Type B pancreatic cell (in vitro differentiated cells): ENCODE measurements at regions not wholly inside any gene's neighbourhood (a gene's known extent, or its start where the extent isn't known, plus 50 kb on each side); places are given as distances from the start of the nearest gene placed in this dataset.
"Not testable (repeated sequence)": the region's sequence is repeated elsewhere in the genome, so short reads cannot be mapped to it uniquely, and the experiment has no call there.

Source experiments
- DNase-seq: peaks from one replicate; pipeline ENCODE4 v3.0.0; 2021; ENCODE audit warnings: mixed read lengths; ENCODE audit not compliant: unreplicated experiment; ENCODE audit errors: extremely low spot score
- H3K27ac Mint-ChIP-seq: 2 replicates; pipeline ENCODE4 v1.8.0; 2021; ENCODE audit warnings: mild to moderate bottlenecking, mixed read lengths
- H3K27me3 Mint-ChIP-seq: 2 replicates; pipeline ENCODE4 v1.8.0; 2021; ENCODE audit warnings: mixed read lengths
- H3K36me3 Mint-ChIP-seq: 2 replicates; pipeline ENCODE4 v1.8.0; 2021; ENCODE audit warnings: mixed read lengths
- H3K4me1 Mint-ChIP-seq: one replicate; pipeline ENCODE4 v1.8.0; 2021; ENCODE audit warnings: mixed read lengths; ENCODE audit not compliant: unreplicated experiment
- H3K4me3 Mint-ChIP-seq: 2 replicates; pipeline ENCODE4 v1.8.0; 2021; ENCODE audit warnings: mild to moderate bottlenecking, mixed read lengths
- H3K9me3 Mint-ChIP-seq: 2 replicates; pipeline ENCODE4 v1.8.0; 2021; ENCODE audit warnings: mixed read lengths
- TF ChIP-seq, protein P1 (sequence below): fragments of 200-600 bp; sonication (generic); conservative IDR thresholded peaks from 2 replicates; pipeline ENCODE4 v1.5.0; 2021; ENCODE audit warnings: antibody characterized with exemption, mild to moderate bottlenecking

DNA sequence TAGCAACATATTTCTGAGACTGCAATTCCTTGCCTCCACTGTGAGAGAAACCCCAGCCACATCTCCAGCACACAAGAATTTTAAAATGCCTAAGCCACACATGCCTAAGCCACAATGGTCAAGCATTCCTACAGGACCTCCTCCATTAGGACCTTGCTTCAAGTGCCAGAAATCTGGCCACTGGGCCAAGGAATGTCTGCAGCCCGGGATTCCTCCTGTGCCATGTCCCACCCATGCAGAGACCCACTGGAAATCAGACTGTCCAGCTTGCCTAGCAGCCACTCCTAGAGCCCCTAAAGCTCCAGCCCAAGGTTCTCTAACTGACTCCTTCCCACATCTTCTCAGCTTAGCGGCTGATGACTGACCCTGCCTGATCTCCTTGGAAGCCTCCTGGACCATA, 117.5 kb downstream of the AHR start:
- TF ChIP-seq, protein P1, sequence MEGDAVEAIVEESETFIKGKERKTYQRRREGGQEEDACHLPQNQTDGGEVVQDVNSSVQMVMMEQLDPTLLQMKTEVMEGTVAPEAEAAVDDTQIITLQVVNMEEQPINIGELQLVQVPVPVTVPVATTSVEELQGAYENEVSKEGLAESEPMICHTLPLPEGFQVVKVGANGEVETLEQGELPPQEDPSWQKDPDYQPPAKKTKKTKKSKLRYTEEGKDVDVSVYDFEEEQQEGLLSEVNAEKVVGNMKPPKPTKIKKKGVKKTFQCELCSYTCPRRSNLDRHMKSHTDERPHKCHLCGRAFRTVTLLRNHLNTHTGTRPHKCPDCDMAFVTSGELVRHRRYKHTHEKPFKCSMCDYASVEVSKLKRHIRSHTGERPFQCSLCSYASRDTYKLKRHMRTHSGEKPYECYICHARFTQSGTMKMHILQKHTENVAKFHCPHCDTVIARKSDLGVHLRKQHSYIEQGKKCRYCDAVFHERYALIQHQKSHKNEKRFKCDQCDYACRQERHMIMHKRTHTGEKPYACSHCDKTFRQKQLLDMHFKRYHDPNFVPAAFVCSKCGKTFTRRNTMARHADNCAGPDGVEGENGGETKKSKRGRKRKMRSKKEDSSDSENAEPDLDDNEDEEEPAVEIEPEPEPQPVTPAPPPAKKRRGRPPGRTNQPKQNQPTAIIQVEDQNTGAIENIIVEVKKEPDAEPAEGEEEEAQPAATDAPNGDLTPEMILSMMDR: no peak
- no peaks in the 10 kb centered on the region for H3K4me1 Mint-ChIP-seq
- no peak for DNase-seq
- H3K27ac Mint-ChIP-seq: no peak overlapping the region
- H3K27me3 Mint-ChIP-seq: no peaks in the 10 kb centered on the region
- no peaks in the 10 kb centered on the region for H3K36me3 Mint-ChIP-seq
- no peaks in the 10 kb centered on the region for H3K9me3 Mint-ChIP-seq
- H3K4me3 Mint-ChIP-seq: no peak overlapping the region

DNA sequence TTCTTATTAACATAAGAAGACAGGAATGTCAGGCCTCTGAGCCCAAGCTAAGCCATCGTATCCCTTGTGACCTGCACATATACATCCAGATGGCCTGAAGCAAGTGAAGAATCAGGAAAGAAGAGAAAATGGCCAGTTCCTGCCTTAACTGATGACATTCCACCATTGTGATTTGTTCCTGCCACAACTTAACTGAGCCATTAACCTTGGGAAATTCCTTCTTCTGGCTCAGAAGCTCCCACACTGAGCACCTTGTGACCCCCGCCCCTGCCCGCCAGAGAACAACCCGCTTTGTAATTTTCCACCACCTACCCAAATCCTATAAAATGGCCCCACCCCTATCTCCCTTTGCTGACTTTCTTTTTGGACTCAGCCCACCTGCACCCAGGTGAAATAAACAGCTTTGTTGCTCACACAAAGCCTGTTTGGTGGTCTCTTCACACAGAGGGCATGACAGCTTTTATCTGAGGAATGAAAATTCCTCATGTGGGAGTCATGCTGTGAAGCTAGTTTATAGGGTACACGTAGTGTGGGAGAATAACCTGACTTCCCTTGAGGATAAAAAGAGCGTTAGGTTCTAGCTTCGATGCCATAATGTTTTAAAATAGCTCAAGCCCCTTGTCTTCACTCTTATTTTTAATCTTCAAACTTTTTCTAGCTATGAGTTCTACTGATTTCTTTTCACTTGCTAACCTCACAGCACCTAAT, 122.0 kb downstream of the AHR start:
- not testable (repeated sequence) for H3K27me3 Mint-ChIP-seq, DNase-seq

DNA sequence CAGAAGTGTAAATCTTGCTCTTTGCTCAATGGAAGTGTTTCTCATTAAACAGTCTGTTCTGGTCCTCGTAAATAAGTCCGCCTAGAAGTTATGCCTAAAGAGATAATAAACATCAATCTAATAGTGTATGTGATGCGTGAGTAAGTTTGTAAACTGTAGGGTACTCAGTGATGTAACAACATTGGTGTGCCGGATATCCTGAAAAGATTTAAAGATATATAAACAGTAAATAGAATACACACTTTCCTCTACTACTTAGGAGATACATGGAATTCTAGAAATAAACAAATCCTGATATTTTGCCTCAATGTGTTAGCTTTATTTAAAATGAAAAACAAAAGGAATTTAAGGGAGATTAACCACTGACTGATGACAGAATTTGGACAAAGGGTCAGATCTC, 123.5 kb downstream of the AHR start:
- Mint-ChIP-seq H3K27me3 (peaks cover 4% of the 10 kb centered on the region), H3K9me3 (no peaks in the 10 kb centered on the region), H3K36me3 (no peaks in the 10 kb centered on the region), H3K4me1 (no peaks in the 10 kb centered on the region), H3K27ac (no peak overlapping the region), H3K4me3 (no peak overlapping the region)
- no peak for DNase-seq
- TF ChIP-seq, protein P1: no peak

More for the DNA sequence above, 122.0 kb downstream of the AHR start:
- not testable (repeated sequence) for H3K9me3 Mint-ChIP-seq, H3K4me1 Mint-ChIP-seq, H3K27ac Mint-ChIP-seq, H3K36me3 Mint-ChIP-seq, H3K4me3 Mint-ChIP-seq

DNA sequence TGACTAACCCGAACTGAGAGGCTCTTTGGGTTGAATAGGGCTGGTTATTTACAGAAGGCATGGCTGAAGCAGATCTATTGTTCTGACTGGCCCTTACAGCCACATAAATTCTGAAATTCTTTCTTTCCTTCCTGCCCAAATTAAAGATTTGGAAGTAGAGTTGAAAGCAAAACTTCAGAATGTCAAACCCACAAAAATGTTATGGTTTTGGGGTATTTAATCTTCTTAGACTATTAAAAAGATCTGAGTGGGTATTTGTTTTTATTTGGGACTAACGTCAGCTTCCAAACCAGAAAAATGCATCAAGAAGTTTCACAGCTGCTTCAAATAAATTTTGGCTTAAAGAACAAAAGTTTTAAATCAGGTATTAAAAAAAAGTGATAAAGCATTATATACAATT, 124.5 kb downstream of the AHR start:
- Mint-ChIP-seq H3K4me1 (no peaks in the 10 kb centered on the region), H3K27ac (no peak overlapping the region), H3K27me3 (peaks cover 4% of the 10 kb centered on the region), H3K9me3 (peaks cover 2% of the 10 kb centered on the region), H3K4me3 (no peak overlapping the region), H3K36me3 (no peaks in the 10 kb centered on the region)
- TF ChIP-seq, protein P1: no peak
- DNase-seq: no peak

DNA sequence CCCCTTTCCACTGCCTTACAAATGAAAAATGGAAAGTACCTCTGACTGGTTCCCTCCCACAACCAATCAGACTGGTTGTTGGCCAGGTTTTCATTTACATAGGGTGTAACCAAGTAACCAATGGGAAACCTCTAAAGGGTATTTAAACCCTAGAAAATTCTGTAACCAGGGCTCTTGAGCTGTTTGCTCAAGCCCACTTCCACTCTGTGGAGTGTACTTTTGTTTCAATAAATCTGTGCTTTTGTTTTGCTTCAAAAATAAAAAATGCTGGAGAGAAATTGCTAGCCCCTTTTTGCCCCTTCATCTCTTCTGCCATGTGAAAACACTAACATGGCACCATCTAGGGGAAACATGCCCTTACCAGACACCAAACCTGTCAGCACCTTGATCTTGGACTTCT, 129.5 kb downstream of the AHR start:
- TF ChIP-seq, protein P1: no peak
- H3K9me3 Mint-ChIP-seq: peaks cover 6% of the 10 kb centered on the region
- H3K36me3 Mint-ChIP-seq: no peaks in the 10 kb centered on the region
- H3K4me3 Mint-ChIP-seq: no peak overlapping the region
- no peak overlapping the region for H3K27ac Mint-ChIP-seq
- no peak for DNase-seq
- H3K27me3 Mint-ChIP-seq: peaks cover 4% of the 10 kb centered on the region
- no peaks in the 10 kb centered on the region for H3K4me1 Mint-ChIP-seq

DNA sequence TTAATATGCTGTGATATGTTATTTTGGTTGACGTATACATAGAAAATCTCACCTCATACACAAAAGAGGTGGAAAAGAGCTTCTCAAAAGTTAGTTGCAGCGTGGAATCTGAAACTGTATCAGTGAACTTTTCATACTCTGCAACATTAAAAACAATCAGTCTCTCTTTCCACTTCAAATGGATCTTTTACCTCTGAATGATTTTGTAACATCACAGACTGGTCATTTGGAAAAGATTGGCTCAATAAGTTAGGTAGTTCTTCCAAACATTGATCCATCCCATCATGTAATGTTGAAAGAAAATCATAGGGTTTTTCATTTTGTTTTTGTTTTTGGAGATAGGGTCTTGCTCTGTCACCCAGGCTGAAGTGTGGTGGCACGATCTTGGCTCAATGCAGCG, 131.1 kb downstream of the AHR start:
- no peaks in the 10 kb centered on the region for H3K4me1 Mint-ChIP-seq
- TF ChIP-seq, protein P1: no peak

More for the DNA sequence above, 131.1 kb downstream of the AHR start:
- Mint-ChIP-seq H3K9me3 (peaks cover 6% of the 10 kb centered on the region), H3K27me3 (peaks cover 4% of the 10 kb centered on the region), H3K27ac (no peak overlapping the region), H3K36me3 (no peaks in the 10 kb centered on the region), H3K4me3 (no peak overlapping the region)
- DNase-seq: no peak
